ENCODE measurements at regions not wholly inside any gene's neighbourhood (a gene's known extent, or its start where the extent isn't known, plus 50 kb on each side); places are given as distances from the start of the nearest gene placed in this dataset.

GRCh38 chr18:79606621-79607331 is 72.8 kb upstream of the CTDP1 start:
- Histone ChIP-seq H3K9ac (ENCODE audit: low read depth, low read length) (no peak overlapping the region), H3K9me3 (replicated peaks; ENCODE audit: low read length) (no peaks in the 10 kb centered on the region), H3K4me2 (ENCODE audit: low read length) (no peak overlapping the region), H3K4me1 (ENCODE audit: control insufficient read depth, insufficient read depth, low read length) (peaks cover 3% of the 10 kb centered on the region), H3K27me3 (ENCODE audit: control insufficient read depth, insufficient read depth, low read length) (peaks cover 24% of the 10 kb centered on the region), H3K36me3 (ENCODE audit: insufficient read depth, low read length) (no peaks in the 10 kb centered on the region), H3K4me3 (ENCODE audit: low read length) (no peak overlapping the region)

- Histone ChIP-seq H3K9me3 (replicated peaks; ENCODE audit: low read length) (no peaks in the 10 kb centered on the region), H3K9ac (ENCODE audit: low read depth, low read length) (no peak overlapping the region), H3K4me3 (ENCODE audit: low read length) (no peak overlapping the region), H3K4me1 (ENCODE audit: control insufficient read depth, insufficient read depth, low read length) (peaks cover 3% of the 10 kb centered on the region), H3K27me3 (ENCODE audit: control insufficient read depth, insufficient read depth, low read length) (peaks cover 24% of the 10 kb centered on the region), H3K36me3 (ENCODE audit: insufficient read depth, low read length) (no peaks in the 10 kb centered on the region), H3K4me2 (ENCODE audit: low read length) (no peak overlapping the region)
Observed at GRCh38 chr18:79607361-79607952, 72.1 kb upstream of the CTDP1 start.

GRCh38 chr18:79608069-79608468 is 71.5 kb upstream of the CTDP1 start:
- Histone ChIP-seq H3K4me1 (ENCODE audit: control insufficient read depth, insufficient read depth, low read length) (peaks cover 3% of the 10 kb centered on the region), H3K4me3 (ENCODE audit: low read length) (no peak overlapping the region), H3K9ac (ENCODE audit: low read depth, low read length) (no peak overlapping the region), H3K9me3 (replicated peaks; ENCODE audit: low read length) (no peaks in the 10 kb centered on the region), H3K4me2 (ENCODE audit: low read length) (no peak overlapping the region), H3K36me3 (ENCODE audit: insufficient read depth, low read length) (no peaks in the 10 kb centered on the region), H3K27me3 (ENCODE audit: control insufficient read depth, insufficient read depth, low read length) (peaks cover 24% of the 10 kb centered on the region)

GRCh38 chr18:79608535-79608934 is 71.1 kb upstream of the CTDP1 start:
- no peaks in the 10 kb centered on the region for H3K9me3 ChIP-seq (replicated peaks; ENCODE audit: low read length)
- no peak overlapping the region for H3K9ac ChIP-seq (ENCODE audit: low read depth, low read length)
- no peak overlapping the region for H3K4me3 ChIP-seq (ENCODE audit: low read length)
- no peaks in the 10 kb centered on the region for H3K36me3 ChIP-seq (ENCODE audit: insufficient read depth, low read length)
- peaks cover 28% of the 10 kb centered on the region for H3K27me3 ChIP-seq (ENCODE audit: control insufficient read depth, insufficient read depth, low read length)
- H3K4me2 ChIP-seq (ENCODE audit: low read length), result no peak overlapping the region
- peaks cover 3% of the 10 kb centered on the region for H3K4me1 ChIP-seq (ENCODE audit: control insufficient read depth, insufficient read depth, low read length)

GRCh38 chr18:79608999-79609461 is 70.6 kb upstream of the CTDP1 start:
- no peak overlapping the region for H3K4me2 ChIP-seq (ENCODE audit: low read length)
- H3K9me3 ChIP-seq (replicated peaks; ENCODE audit: low read length), result no peaks in the 10 kb centered on the region
- H3K27me3 ChIP-seq (ENCODE audit: control insufficient read depth, insufficient read depth, low read length), result peaks cover 28% of the 10 kb centered on the region
- no peak overlapping the region for H3K9ac ChIP-seq (ENCODE audit: low read depth, low read length)
- no peak overlapping the region for H3K4me3 ChIP-seq (ENCODE audit: low read length)
- H3K4me1 ChIP-seq (ENCODE audit: control insufficient read depth, insufficient read depth, low read length), result peaks cover 3% of the 10 kb centered on the region
- H3K36me3 ChIP-seq (ENCODE audit: insufficient read depth, low read length), result no peaks in the 10 kb centered on the region

GRCh38 chr18:79609841-79610281 is 69.7 kb upstream of the CTDP1 start:
- Histone ChIP-seq H3K27me3 (ENCODE audit: control insufficient read depth, insufficient read depth, low read length) (peaks cover 35% of the 10 kb centered on the region), H3K36me3 (ENCODE audit: insufficient read depth, low read length) (no peaks in the 10 kb centered on the region), H3K9me3 (replicated peaks; ENCODE audit: low read length) (no peaks in the 10 kb centered on the region), H3K9ac (ENCODE audit: low read depth, low read length) (no peak overlapping the region), H3K4me1 (ENCODE audit: control insufficient read depth, insufficient read depth, low read length) (peaks cover 3% of the 10 kb centered on the region), H3K4me2 (ENCODE audit: low read length) (no peak overlapping the region), H3K4me3 (ENCODE audit: low read length) (no peak overlapping the region)

- H3K9me3 ChIP-seq (replicated peaks; ENCODE audit: low read length), result no peaks in the 10 kb centered on the region
- H3K4me2 ChIP-seq (ENCODE audit: low read length), result no peak overlapping the region
- H3K4me1 ChIP-seq (ENCODE audit: control insufficient read depth, insufficient read depth, low read length), result peaks cover 3% of the 10 kb centered on the region
- H3K36me3 ChIP-seq (ENCODE audit: insufficient read depth, low read length), result no peaks in the 10 kb centered on the region
- no peak overlapping the region for H3K9ac ChIP-seq (ENCODE audit: low read depth, low read length)
- peaks cover 35% of the 10 kb centered on the region for H3K27me3 ChIP-seq (ENCODE audit: control insufficient read depth, insufficient read depth, low read length)
- no peak overlapping the region for H3K4me3 ChIP-seq (ENCODE audit: low read length)
Observed at GRCh38 chr18:79610461-79611039, 69.1 kb upstream of the CTDP1 start.

- Histone ChIP-seq H3K4me3 (ENCODE audit: low read length) (no peak overlapping the region), H3K27me3 (ENCODE audit: control insufficient read depth, insufficient read depth, low read length) (peaks cover 35% of the 10 kb centered on the region), H3K36me3 (ENCODE audit: insufficient read depth, low read length) (no peaks in the 10 kb centered on the region), H3K9me3 (replicated peaks; ENCODE audit: low read length) (no peaks in the 10 kb centered on the region), H3K4me1 (ENCODE audit: control insufficient read depth, insufficient read depth, low read length) (peaks cover 3% of the 10 kb centered on the region), H3K4me2 (ENCODE audit: low read length) (no peak overlapping the region), H3K9ac (ENCODE audit: low read depth, low read length) (no peak overlapping the region)
Observed at GRCh38 chr18:79611040-79611681, 68.4 kb upstream of the CTDP1 start.

GRCh38 chr18:79612291-79613108 is 67.1 kb upstream of the CTDP1 start:
- Histone ChIP-seq H3K4me2 (ENCODE audit: low read length) (no peak overlapping the region), H3K4me1 (ENCODE audit: control insufficient read depth, insufficient read depth, low read length) (peaks cover 3% of the 10 kb centered on the region)

GRCh38 chr18:79613186-79613931 is 66.2 kb upstream of the CTDP1 start:
- H3K4me2 ChIP-seq (ENCODE audit: low read length), result no peak overlapping the region
- H3K9me3 ChIP-seq (replicated peaks; ENCODE audit: low read length), result no peaks in the 10 kb centered on the region
- H3K9ac ChIP-seq (ENCODE audit: low read depth, low read length), result no peak overlapping the region
- H3K27me3 ChIP-seq (ENCODE audit: control insufficient read depth, insufficient read depth, low read length), result peaks cover 22% of the 10 kb centered on the region
- H3K4me1 ChIP-seq (ENCODE audit: control insufficient read depth, insufficient read depth, low read length), result peaks cover 3% of the 10 kb centered on the region
- H3K4me3 ChIP-seq (ENCODE audit: low read length), result no peak overlapping the region
- no peaks in the 10 kb centered on the region for H3K36me3 ChIP-seq (ENCODE audit: insufficient read depth, low read length)

More at GRCh38 chr18:79612291-79613108, 67.1 kb upstream of the CTDP1 start:
- Histone ChIP-seq H3K4me3 (ENCODE audit: low read length) (no peak overlapping the region), H3K36me3 (ENCODE audit: insufficient read depth, low read length) (no peaks in the 10 kb centered on the region), H3K9ac (ENCODE audit: low read depth, low read length) (no peak overlapping the region), H3K27me3 (ENCODE audit: control insufficient read depth, insufficient read depth, low read length) (peaks cover 31% of the 10 kb centered on the region), H3K9me3 (replicated peaks; ENCODE audit: low read length) (no peaks in the 10 kb centered on the region)
